ENCODE measurements at regions not wholly inside any gene's neighbourhood (a gene's known extent, or its start where the extent isn't known, plus 50 kb on each side); places are given as distances from the start of the nearest gene placed in this dataset.
"Not testable (repeated sequence)": the region's sequence is repeated elsewhere in the genome, so short reads cannot be mapped to it uniquely, and the experiment has no call there.

DNA sequence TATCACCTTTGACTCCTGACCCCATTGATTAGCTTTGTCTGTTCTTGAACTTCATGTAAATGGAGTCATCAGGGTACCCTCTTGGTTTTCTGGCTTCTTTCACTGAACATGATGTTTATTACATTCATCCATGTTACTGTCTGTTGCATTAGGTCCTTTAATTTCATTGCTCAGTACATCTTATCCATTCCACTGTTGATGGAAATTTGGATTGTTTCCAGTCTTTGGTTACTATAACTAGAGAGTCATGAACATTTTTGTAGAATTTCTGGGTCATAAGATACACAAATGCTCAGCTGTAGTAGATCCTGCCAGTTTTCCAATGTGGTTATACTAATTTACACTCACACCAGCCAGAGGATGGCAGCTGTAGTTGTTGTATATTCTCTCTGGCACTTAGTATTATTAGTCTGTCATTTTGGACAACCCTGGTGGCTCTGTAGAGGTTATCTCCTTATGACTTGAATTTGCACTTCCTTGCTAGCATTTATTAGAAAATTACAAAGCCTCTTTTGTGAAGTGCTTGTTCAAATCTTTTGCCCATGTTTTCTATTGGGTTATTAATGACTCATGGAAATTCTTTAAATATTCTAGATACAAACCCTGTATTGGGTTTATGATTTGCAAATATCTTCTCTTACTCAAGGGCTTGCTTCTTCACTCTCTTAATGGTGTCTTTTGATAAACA is 214.7 kb downstream of the BCL2L11 start:
- DNase-seq; H3K27me3 ChIP-seq (ENCODE audit: control insufficient read depth, insufficient read depth, low read length); H3K9ac ChIP-seq (ENCODE audit: low read length in 3 of 3); FAIRE-seq; H3K4me1 ChIP-seq (ENCODE audit: control insufficient read depth in 2 of 3, insufficient read depth in 2 of 3, low read depth in 1 of 3, low read length in 3 of 3); H3K9me3 ChIP-seq (ENCODE audit: control insufficient read depth in 2 of 3, insufficient read depth in 1 of 3, low read length in 3 of 3); H3K27ac ChIP-seq (ENCODE audit: low read depth in 2 of 2, low read length in 2 of 2); H3K36me3 ChIP-seq (ENCODE audit: control insufficient read depth in 2 of 3, insufficient read depth in 3 of 3, low read length in 3 of 3); H3K4me3 ChIP-seq (ENCODE audit: low read length in 3 of 3); intact Hi-C loops (cut with DNase I): not testable (repeated sequence)

DNA sequence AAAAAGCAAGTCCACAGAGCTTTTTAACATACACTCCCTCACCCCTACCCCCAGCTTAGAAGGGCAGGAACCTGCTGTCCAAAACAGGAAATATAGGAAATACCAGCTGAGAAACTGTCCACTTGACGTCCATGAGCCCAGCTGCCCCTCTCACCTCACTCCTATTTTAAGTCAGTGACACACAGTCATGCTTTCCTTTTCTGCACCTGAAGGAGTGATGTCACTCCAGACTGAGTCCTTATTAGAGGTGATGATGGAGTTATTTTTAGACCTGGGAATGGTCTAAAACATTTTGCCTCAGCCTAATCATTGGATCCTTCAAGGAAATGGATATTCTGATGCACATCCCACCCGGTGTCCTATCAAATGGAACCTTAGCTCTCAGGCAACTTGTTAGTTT is 217.8 kb downstream of the BCL2L11 start:
- H3K4me3 ChIP-seq (ENCODE audit: low read length in 3 of 3); H3K9ac ChIP-seq (ENCODE audit: low read length in 3 of 3); H3K36me3 ChIP-seq (ENCODE audit: control insufficient read depth in 2 of 3, insufficient read depth in 3 of 3, low read length in 3 of 3); H3K27me3 ChIP-seq (ENCODE audit: control insufficient read depth, insufficient read depth, low read length); FAIRE-seq; H3K4me1 ChIP-seq (ENCODE audit: control insufficient read depth in 2 of 3, insufficient read depth in 2 of 3, low read depth in 1 of 3, low read length in 3 of 3); DNase-seq; H3K27ac ChIP-seq (ENCODE audit: low read depth in 2 of 2, low read length in 2 of 2); H3K9me3 ChIP-seq (ENCODE audit: control insufficient read depth in 2 of 3, insufficient read depth in 1 of 3, low read length in 3 of 3); intact Hi-C loops (cut with DNase I): not testable (repeated sequence)

DNA sequence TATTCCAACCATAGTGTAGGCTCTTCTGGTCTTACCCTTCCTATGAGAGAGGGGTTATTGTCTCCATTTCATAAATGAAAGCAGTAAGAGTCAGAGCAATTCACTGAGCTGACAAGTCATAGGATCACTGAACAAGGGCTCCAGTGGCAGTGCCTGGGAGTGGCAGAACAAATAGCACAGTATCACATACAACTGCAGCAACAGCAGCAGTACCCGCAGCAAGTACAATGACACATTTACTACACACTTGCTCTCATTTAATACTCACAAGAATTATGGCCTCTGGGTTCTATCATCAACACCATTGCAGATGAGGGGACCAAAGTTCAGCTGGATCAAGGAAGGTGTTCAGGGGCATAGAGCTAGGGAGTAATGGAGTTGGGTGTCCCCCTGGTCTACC is 218.8 kb downstream of the BCL2L11 start:
- H3K4me1 ChIP-seq (ENCODE audit: control insufficient read depth in 2 of 3, insufficient read depth in 2 of 3, low read depth in 1 of 3, low read length in 3 of 3); H3K4me3 ChIP-seq (ENCODE audit: low read length in 3 of 3); DNase-seq; intact Hi-C loops (cut with DNase I); FAIRE-seq; H3K36me3 ChIP-seq (ENCODE audit: control insufficient read depth in 2 of 3, insufficient read depth in 3 of 3, low read length in 3 of 3); H3K27ac ChIP-seq (ENCODE audit: low read depth in 2 of 2, low read length in 2 of 2); H3K9ac ChIP-seq (ENCODE audit: low read length in 3 of 3); H3K9me3 ChIP-seq (ENCODE audit: control insufficient read depth in 2 of 3, insufficient read depth in 1 of 3, low read length in 3 of 3); H3K27me3 ChIP-seq (ENCODE audit: control insufficient read depth, insufficient read depth, low read length): not testable (repeated sequence)

DNA sequence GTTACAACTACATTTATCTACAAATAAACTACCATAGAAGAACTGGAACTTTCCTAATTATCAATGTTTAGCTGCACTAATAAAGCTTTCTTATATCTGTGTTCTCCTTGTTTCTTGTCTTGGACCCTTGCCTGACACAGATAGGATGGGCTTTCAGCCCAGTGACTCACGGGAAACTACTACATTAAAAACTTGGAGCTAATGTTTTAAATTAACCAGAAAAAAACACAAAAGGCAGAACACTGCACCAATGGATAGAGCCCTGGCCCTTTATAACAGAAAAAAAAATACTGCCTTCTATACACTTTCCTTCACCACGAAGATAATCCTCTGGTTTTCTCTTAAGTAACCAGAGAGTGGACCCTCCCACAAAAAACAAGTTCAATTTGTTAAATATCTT is 223.9 kb downstream of the BCL2L11 start:
- intact Hi-C loops (cut with DNase I); FAIRE-seq: not testable (repeated sequence)

DNA sequence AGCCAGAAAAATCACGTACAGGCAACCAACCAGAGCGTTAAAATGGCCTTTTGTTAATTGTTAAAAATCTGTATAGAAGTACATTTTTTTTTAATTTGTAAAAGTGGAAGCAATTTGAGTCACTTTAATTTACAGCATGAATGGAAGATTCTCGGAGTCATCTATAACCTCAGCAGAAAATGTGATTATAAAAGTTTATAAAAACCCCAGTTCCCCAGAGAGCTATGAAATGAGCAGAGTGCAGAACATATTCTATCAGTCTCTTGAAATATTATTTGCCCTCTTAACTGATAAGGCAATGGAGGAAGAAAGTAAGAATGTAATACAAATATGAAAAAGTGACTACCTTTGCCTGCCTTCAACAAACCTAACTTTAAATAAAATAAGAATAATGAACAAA is 224.7 kb downstream of the BCL2L11 start:
- not testable (repeated sequence) for FAIRE-seq; H3K27ac ChIP-seq (ENCODE audit: low read depth in 2 of 2, low read length in 2 of 2)

More for the DNA sequence above, 223.9 kb downstream of the BCL2L11 start:
- DNase-seq; H3K9ac ChIP-seq (ENCODE audit: low read length in 3 of 3); H3K9me3 ChIP-seq (ENCODE audit: control insufficient read depth in 2 of 3, insufficient read depth in 1 of 3, low read length in 3 of 3); H3K27ac ChIP-seq (ENCODE audit: low read depth in 2 of 2, low read length in 2 of 2); H3K27me3 ChIP-seq (ENCODE audit: control insufficient read depth, insufficient read depth, low read length); H3K36me3 ChIP-seq (ENCODE audit: control insufficient read depth in 2 of 3, insufficient read depth in 3 of 3, low read length in 3 of 3); H3K4me3 ChIP-seq (ENCODE audit: low read length in 3 of 3); H3K4me1 ChIP-seq (ENCODE audit: control insufficient read depth in 2 of 3, insufficient read depth in 2 of 3, low read depth in 1 of 3, low read length in 3 of 3): not testable (repeated sequence)

DNA sequence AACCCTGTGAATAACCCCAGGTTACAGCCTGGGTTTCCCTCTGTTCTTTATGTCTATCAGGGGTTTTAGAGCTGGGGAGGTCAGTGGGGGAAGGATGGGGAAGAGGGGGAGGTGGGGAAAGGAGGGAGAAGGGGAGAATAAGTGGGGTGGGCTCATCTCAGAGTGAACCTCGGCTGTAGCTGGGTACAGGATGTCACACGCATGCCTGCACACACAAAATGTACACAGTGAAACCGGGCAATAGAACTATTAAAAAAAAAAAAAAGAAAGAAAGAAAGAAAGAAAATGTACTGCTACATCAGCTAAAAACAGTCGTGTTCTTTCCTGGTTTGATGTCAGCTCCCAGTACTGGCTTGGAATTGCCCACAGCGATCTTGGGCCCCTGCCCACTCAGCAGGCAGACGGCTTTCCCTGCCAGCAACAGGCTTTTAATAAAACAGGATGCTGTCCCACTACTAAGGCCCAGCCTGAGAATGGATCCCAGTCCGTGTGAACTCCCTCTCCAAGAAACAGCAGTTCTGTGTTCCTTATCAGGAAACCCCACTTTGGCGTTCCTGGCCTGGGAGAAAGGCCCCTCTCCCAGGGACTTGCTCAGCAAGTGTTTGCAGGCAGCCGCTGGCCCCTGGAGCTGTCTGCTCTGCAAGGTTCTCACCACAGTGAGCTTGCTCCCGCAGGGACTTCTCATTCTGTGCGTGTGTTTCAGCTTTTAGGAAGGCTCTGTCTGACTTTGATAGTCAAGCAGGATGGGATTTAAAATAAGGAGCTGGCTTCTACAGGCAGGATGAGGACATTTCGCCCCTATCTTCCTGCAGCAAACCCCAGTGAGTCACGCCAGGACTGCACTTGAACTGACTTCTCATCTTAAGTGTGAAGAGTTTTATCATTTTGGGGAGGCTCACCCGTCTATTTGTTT is 225.6 kb downstream of the BCL2L11 start:
- H3K27me3 ChIP-seq (ENCODE audit: control insufficient read depth, insufficient read depth, low read length); H3K9me3 ChIP-seq (ENCODE audit: control insufficient read depth in 2 of 3, insufficient read depth in 1 of 3, low read length in 3 of 3); H3K9ac ChIP-seq (ENCODE audit: low read length in 3 of 3); H3K4me3 ChIP-seq (ENCODE audit: low read length in 3 of 3); H3K4me1 ChIP-seq (ENCODE audit: control insufficient read depth in 2 of 3, insufficient read depth in 2 of 3, low read depth in 1 of 3, low read length in 3 of 3); FAIRE-seq; H3K27ac ChIP-seq (ENCODE audit: low read depth in 2 of 2, low read length in 2 of 2); intact Hi-C loops (cut with DNase I); H3K36me3 ChIP-seq (ENCODE audit: control insufficient read depth in 2 of 3, insufficient read depth in 3 of 3, low read length in 3 of 3): not testable (repeated sequence)
- DNase-seq, result peak in 2 of 5 donors; percentile 10 to 73

More for the DNA sequence above, 224.7 kb downstream of the BCL2L11 start:
- H3K4me1 ChIP-seq (ENCODE audit: control insufficient read depth in 2 of 3, insufficient read depth in 2 of 3, low read depth in 1 of 3, low read length in 3 of 3); H3K36me3 ChIP-seq (ENCODE audit: control insufficient read depth in 2 of 3, insufficient read depth in 3 of 3, low read length in 3 of 3); H3K9ac ChIP-seq (ENCODE audit: low read length in 3 of 3); DNase-seq; H3K27me3 ChIP-seq (ENCODE audit: control insufficient read depth, insufficient read depth, low read length); H3K9me3 ChIP-seq (ENCODE audit: control insufficient read depth in 2 of 3, insufficient read depth in 1 of 3, low read length in 3 of 3); H3K4me3 ChIP-seq (ENCODE audit: low read length in 3 of 3); intact Hi-C loops (cut with DNase I): not testable (repeated sequence)

DNA sequence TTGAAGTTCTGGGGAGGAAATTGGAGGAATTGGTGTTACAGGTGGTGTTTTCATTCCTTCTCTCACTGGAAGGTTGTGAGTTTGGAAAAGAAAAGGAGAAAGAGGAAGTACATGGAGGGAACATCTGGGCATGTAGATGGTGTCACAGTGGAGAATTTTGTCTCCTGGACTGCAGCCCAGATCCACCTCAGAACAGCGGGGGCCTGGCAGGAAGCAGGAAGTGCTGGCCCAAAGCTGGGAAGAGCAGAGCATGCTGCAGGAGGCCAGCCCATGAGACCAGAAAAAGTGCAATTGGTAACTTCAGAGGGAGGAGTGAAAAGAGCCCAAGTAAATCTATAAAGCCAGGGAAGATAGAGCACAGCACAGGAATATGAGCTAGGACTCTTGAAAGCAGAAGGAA is 227.0 kb downstream of the BCL2L11 start:
- DNase-seq; FAIRE-seq; H3K9ac ChIP-seq (ENCODE audit: low read length in 3 of 3); H3K4me3 ChIP-seq (ENCODE audit: low read length in 3 of 3); H3K4me1 ChIP-seq (ENCODE audit: control insufficient read depth in 2 of 3, insufficient read depth in 2 of 3, low read depth in 1 of 3, low read length in 3 of 3); H3K27ac ChIP-seq (ENCODE audit: low read depth in 2 of 2, low read length in 2 of 2); H3K27me3 ChIP-seq (ENCODE audit: control insufficient read depth, insufficient read depth, low read length); H3K36me3 ChIP-seq (ENCODE audit: control insufficient read depth in 2 of 3, insufficient read depth in 3 of 3, low read length in 3 of 3); intact Hi-C loops (cut with DNase I); H3K9me3 ChIP-seq (ENCODE audit: control insufficient read depth in 2 of 3, insufficient read depth in 1 of 3, low read length in 3 of 3): not testable (repeated sequence)

DNA sequence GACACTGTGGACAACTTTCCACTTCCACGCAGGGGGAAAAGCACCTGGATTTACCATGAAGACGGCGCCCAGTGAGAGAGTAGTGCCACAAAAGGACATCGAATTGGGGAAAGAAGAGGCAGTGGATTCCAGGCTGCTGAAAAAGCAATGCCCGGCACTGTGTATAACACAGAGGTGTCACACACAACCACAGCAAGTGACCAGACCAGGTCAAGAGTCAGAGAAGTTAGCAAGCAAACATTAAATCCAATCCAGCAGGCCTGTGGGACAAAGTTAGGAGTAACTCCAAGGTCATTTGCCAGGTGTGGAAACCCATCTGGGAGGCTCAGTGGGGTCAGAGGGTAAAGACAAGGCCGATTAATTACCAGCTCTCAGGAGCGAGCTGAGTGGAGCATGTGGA is 227.6 kb downstream of the BCL2L11 start:
- H3K9ac ChIP-seq (ENCODE audit: low read length in 3 of 3); FAIRE-seq; intact Hi-C loops (cut with DNase I); H3K4me3 ChIP-seq (ENCODE audit: low read length in 3 of 3); H3K27me3 ChIP-seq (ENCODE audit: control insufficient read depth, insufficient read depth, low read length); H3K9me3 ChIP-seq (ENCODE audit: control insufficient read depth in 2 of 3, insufficient read depth in 1 of 3, low read length in 3 of 3); H3K4me1 ChIP-seq (ENCODE audit: control insufficient read depth in 2 of 3, insufficient read depth in 2 of 3, low read depth in 1 of 3, low read length in 3 of 3); H3K27ac ChIP-seq (ENCODE audit: low read depth in 2 of 2, low read length in 2 of 2); H3K36me3 ChIP-seq (ENCODE audit: control insufficient read depth in 2 of 3, insufficient read depth in 3 of 3, low read length in 3 of 3); DNase-seq: not testable (repeated sequence)

All from kidney (tissue), 10 donors.